Liver (tissue), 3 donors: ENCODE measurements at regions not wholly inside any gene's neighbourhood (a gene's known extent, or its start where the extent isn't known, plus 50 kb on each side); places are given as distances from the start of the nearest gene placed in this dataset.

Source experiments
- ATF3 ChIP-seq: IDR thresholded peaks from 2 replicates; pipeline ENCODE4 v1.6.1; 2016; ENCODE audit warnings: antibody characterized with exemption
- CTCF ChIP-seq: fragments of 150-350 bp; IDR thresholded peaks from 2 replicates; pipeline ENCODE4 v1.5.1; 2017; ENCODE audit warnings: improper control_type of control experiment, low read depth, low read length; ENCODE audit not compliant: missing input control
- EGR1 ChIP-seq, 2 donors: IDR thresholded peaks; 2 replicates each; pipeline ENCODE4 v1.6.1; 2016 to 2018; ENCODE audit warnings: antibody characterized with exemption in 2 of 2, low read depth in 2 of 2
- GABPA ChIP-seq, 2 donors: IDR thresholded peaks in 1 of 2; conservative IDR thresholded peaks in 1 of 2; 2 replicates each; pipeline ENCODE4 v1.6.1; 2016; ENCODE audit warnings: antibody characterized with exemption in 2 of 2, mild to moderate bottlenecking in 1 of 2, moderate library complexity in 1 of 2
- HNF4G ChIP-seq: IDR thresholded peaks from 2 replicates; pipeline ENCODE4 v1.6.1; 2016; ENCODE audit warnings: antibody characterized with exemption
- JUND ChIP-seq, 2 donors: IDR thresholded peaks; 2 replicates each; pipeline ENCODE4 v1.6.1; 2016; ENCODE audit warnings: antibody characterized with exemption in 2 of 2
- MAX ChIP-seq: IDR thresholded peaks from 2 replicates; pipeline ENCODE4 v1.6.1; 2016; ENCODE audit warnings: antibody characterized with exemption
- RAD21 ChIP-seq, 2 donors: IDR thresholded peaks; 2 replicates each; pipeline ENCODE4 v1.6.1; 2016; ENCODE audit warnings: antibody characterized with exemption in 2 of 2, mild to moderate bottlenecking in 2 of 2
- REST ChIP-seq: IDR thresholded peaks from 2 replicates; pipeline ENCODE4 v1.6.1; 2016; ENCODE audit warnings: antibody characterized with exemption, mild to moderate bottlenecking
- SP1 ChIP-seq: IDR thresholded peaks from 2 replicates; pipeline ENCODE4 v1.6.1; 2018; ENCODE audit warnings: antibody characterized with exemption, mild to moderate bottlenecking
- TAF1 ChIP-seq: conservative IDR thresholded peaks from 2 replicates; pipeline ENCODE4 v1.6.1; 2016; ENCODE audit warnings: antibody characterized with exemption, mild to moderate bottlenecking
- YY1 ChIP-seq: IDR thresholded peaks from 2 replicates; pipeline ENCODE4 v1.6.1; 2016; ENCODE audit warnings: antibody characterized with exemption, mild to moderate bottlenecking
- ZBTB33 ChIP-seq: IDR thresholded peaks from 2 replicates; pipeline ENCODE4 v1.6.1; 2016; ENCODE audit warnings: antibody characterized with exemption
- donor health status: healthy.
- donor health status: healthy.

- TF ChIP-seq CTCF, result no peak
- no peak for TF ChIP-seq HNF4G
- no peak for TF ChIP-seq SP1
- no peak for TF ChIP-seq RAD21 (IDR thresholded peaks at IDR 0.05)
- TF ChIP-seq JUND (IDR thresholded peaks at IDR 0.05), result no peak
- no peak for TF ChIP-seq YY1
- no peak for TF ChIP-seq EGR1 (IDR thresholded peaks at IDR 0.05; ENCODE audit: low read depth in 2 of 2)
- no peak for TF ChIP-seq REST
- TF ChIP-seq TAF1, result no peak
- TF ChIP-seq MAX, result no peak
- TF ChIP-seq GABPA (IDR thresholded peaks at IDR 0.05 in 1 of 2, conservative IDR thresholded peaks at IDR 0.05 in 1 of 2), result no peak
- TF ChIP-seq ZBTB33, result no peak
- TF ChIP-seq ATF3, result no peak
These were observed 219.2 kb downstream of the FSCB start for GRCh38 chr14:44287858-44288257.
